ENCODE measurements at regions not wholly inside any gene's neighbourhood (a gene's known extent, or its start where the extent isn't known, plus 50 kb on each side); places are given as distances from the start of the nearest gene placed in this dataset.

DNA sequence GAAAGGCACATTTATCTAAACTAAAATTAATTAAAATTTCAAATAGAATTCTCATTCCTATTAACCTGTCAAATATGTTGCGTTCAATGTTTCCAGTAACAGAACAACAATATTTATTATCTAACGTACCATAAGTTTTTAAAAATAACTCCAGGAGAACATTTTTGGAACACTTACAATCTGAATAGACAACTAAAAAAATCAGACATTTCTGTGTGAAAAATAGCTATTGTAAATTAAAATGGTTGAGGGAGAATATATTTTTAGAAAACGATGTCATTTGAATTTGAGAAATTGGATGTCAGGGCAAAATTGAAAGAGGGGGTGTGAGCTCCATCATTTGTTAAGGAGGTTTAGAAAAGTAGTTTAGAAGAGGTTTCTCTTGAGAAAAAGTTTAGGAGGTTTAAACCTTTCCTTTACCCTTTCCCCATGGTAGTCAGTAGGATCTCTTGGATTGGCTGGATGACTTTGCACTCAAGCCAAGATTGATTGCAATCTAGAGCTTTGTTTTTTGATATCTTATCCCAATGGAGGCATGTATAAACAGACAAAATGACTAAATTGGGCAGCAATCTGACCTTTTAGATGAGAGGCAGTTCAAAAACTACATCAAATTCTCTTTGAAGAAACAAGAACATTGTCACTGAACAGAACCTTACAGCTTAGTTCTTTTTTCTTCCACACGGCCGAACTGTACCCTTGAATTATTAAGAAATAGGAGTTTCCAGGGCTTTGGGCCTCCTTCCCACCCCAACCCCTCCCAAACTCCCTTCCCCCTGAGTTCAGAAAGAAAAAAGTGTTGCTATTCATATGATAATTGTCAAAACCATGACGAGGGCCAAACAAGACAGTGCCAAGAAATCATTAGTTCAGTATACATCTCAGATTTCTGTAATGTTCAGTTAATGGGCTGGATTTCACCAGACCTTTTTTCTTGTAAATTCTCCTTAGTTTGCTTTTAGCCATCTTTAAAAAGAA, 79.7 kb upstream of the CDIN1 start:
- no peak for DNase-seq (ENCODE audit: low read depth in 2 of 3, low spot score in 2 of 3)

DNA sequence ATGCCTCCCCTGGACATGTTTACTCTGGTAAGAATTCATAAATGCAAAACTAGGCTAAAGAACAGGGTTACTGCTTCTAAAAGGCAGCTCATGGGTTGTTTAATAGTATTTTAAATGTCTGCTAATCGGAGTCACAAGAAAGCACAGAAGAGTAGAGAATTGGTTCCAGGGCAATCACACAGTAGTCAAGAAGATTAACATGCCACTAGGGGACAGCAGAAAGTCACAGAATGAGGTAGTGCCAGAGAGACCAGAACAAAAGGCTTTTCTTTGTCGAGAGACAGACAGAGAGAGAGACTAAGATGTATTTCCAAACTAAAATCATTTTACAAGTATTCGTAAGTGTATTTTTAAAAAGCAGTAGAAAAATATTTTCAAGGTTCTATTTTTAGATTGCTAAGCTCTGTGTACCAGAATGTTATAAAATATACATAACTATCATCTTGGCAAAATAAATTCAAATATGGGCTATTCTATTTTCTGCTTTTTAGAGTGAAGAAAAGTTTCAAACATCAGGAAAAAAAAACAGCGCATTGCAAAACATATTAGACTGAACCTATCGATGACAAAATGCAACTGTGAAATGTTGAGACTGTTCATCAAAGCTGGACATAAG, 78.3 kb upstream of the CDIN1 start:
- no peak for DNase-seq (ENCODE audit: low read depth in 2 of 3, low spot score in 2 of 3)

DNA sequence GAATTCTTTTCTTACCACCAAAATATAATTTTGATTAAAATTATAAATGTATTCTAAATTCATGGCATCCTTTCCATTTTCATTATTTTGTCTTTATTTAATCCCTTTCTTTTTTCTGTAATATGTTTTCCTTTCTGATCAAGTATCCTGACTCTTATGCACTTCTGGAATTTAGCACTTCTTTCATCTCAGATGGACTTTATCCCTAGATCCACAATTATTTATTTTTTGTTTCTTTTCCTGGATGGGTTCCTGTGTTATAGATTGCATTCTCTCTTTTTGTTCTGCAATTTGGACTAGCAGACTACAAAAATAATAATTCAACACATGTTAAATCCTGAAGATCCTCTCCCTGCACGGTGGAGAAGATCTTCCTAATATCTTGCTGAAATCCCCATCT, 76.9 kb upstream of the CDIN1 start:
- DNase-seq (ENCODE audit: low read depth in 2 of 3, low spot score in 2 of 3): no peak

- no peak for DNase-seq (ENCODE audit: low read depth in 2 of 3, low spot score in 2 of 3)
Observed at GRCh38 chr15:36506733-36507356, 72.6 kb upstream of the CDIN1 start.

- DNase-seq (ENCODE audit: low read depth in 2 of 3, low spot score in 2 of 3): no peak
Observed at GRCh38 chr15:36507458-36507857, 72.0 kb upstream of the CDIN1 start.

DNA sequence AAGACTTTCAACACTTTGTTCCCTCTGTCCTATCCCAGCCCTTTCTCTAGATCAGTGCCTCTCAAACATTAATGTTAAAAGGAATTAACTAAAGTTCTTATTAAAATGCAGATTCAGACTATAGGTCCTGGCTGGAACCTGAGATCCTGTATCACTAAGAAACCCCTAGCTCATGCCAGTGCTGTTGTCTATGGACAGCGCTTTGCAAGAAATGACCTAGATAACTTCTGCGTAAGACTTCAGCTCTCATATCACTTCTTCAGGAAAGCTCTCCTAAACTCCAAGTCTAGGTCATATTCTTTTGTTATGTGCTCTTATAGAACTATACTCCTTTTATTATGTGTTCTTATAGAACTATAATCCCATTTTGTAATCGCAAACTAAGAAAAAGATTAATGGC, 67.8 kb upstream of the CDIN1 start:
- no peak for DNase-seq (ENCODE audit: low read depth in 2 of 3, low spot score in 2 of 3)

DNA sequence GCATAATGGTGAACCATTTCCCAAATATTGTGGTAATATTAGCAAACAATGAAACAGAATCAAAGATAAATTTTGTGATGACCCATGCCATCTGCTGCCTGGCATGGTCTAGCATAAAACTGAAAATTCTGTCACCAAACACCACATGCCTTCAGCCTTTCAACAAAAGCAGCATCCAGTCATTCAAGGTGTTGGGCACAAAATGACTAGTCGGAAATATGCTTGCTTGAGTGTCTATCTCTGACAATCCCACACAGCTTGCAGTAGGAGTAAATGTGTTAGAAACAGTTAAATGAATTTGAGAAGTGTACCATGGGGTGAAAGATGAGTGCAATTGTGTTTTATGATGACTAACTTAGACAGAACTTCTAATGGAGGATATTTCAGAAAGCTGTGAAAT, 61.7 kb upstream of the CDIN1 start:
- DNase-seq (ENCODE audit: low read depth in 2 of 3, low spot score in 2 of 3): no peak

DNA sequence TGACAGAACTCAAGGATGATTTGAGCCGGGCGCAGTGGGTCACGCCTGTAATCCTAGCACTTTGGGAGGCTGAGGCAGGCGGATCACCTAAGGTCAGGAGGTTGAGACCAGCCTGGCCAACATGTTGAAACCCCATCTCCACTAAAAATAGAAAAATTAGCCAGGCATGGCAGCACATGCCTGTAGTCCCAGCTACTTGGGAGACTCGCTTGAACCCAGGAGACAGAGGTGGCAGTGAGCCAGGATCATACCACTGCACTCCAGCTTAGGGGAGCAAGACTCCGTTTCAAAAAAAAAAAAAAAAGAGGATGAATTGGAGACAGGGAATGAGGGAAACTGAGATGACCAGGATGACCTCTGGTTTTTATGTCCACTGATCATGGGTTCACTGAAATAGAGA, 60.4 kb upstream of the CDIN1 start:
- DNase-seq (ENCODE audit: low read depth in 2 of 3, low spot score in 2 of 3): no peak

- no peak for DNase-seq (ENCODE audit: low read depth in 2 of 3, low spot score in 2 of 3)
Observed at GRCh38 chr15:36525430-36525829, 54.0 kb upstream of the CDIN1 start.

DNA sequence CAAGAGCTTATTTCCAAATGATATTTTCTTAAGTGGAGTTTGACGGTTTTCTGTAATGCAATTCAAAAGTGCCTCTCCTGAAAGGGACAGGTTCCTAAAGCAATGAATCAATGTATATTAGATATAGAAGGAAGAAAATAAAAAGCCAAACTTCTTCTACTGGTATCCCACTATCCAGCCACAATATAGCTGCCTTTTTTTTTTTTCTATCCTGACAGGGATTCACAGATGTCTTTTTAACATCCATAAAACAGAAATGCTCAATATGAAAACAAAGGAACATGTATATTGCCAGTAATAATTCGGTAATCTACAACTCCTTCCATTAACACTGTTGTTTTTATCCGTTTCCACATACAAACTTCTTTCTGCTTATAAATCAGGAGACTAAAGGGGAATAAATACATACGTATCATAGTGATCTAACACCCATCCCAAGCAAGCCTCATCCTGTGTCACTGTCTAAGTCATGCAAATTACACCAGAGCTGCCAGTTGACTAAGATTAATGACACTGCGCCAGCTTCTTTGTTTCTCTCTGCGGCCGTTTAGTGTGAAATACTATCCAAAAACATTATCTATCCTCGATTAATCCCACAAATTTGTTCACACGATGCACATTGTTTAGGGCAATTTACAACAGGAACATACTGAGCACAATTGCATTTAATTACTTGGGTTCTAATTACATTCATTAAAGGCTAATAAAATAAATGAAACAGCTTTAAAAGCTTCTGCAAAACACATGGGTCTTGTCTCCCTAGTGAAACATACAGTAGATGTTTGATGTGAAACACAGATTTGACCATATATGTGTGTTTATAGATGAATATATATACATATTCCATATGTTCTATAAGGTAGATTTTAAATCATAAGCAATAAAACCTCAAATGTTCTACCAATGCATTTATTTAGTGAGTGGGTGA, 51.9 kb upstream of the CDIN1 start:
- no peak for DNase-seq (ENCODE audit: low read depth in 2 of 3, low spot score in 2 of 3)

- DNase-seq (ENCODE audit: low read depth in 2 of 3, low spot score in 2 of 3): no peak
Observed at GRCh38 chr15:36529296-36530011, 50.0 kb upstream of the CDIN1 start.

All from activated CD8-positive, alpha-beta memory T cell treated with anti-CD3 and anti-CD28 coated beads for 48 hours (primary cell).